ENCODE measurements at regions not wholly inside any gene's neighbourhood (a gene's known extent, or its start where the extent isn't known, plus 50 kb on each side); places are given as distances from the start of the nearest gene placed in this dataset.

DNA sequence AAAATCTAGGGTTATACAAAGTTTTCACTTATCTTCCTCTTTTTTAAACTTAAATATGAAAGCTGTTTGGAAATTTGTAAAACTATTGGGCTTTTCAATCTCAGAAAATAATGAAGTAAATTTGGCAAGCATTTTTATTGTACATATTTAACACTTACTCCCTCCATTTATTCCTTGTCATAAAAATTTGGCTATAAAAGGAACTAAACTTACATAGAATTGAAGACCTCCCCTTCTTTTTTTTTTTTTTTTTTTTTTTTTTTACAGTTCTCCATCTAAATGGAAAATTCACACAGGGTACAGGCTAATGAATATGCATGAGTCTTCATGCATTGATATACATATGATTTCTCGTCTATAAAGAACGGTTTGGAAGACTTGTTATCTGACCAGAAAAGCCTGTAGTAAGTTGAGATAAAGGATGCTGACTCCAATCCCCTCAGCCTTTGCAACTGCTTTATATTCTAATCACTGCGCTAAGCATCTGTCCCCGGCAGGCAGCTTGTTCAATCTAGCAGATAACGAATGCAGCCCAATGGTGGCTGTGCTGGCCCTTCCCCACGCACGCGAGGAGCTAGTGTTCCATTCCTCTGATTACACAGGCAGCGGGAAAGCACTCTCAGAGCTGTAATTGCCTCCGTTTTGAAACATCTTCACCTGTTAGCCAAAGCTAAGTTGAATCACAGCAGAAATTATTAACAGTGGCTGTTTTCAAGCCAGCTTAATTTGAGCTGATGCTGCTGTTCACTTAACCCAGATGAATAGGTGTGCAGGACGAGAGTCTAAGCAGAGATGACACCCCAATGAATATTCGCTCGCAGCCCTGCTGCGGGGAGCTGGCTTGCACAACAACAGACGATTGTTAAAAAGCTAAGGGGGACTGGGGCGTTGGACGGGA is 453.8 kb upstream of the ZNF608 start:
- DNase-seq (ENCODE audit: low spot score), result no peak
- no peak for FAIRE-seq

- no peak for DNase-seq (ENCODE audit: low spot score)
- FAIRE-seq, result no peak
Measured at GRCh38 chr5:125200866-125201373, 454.5 kb upstream of the ZNF608 start.

DNA sequence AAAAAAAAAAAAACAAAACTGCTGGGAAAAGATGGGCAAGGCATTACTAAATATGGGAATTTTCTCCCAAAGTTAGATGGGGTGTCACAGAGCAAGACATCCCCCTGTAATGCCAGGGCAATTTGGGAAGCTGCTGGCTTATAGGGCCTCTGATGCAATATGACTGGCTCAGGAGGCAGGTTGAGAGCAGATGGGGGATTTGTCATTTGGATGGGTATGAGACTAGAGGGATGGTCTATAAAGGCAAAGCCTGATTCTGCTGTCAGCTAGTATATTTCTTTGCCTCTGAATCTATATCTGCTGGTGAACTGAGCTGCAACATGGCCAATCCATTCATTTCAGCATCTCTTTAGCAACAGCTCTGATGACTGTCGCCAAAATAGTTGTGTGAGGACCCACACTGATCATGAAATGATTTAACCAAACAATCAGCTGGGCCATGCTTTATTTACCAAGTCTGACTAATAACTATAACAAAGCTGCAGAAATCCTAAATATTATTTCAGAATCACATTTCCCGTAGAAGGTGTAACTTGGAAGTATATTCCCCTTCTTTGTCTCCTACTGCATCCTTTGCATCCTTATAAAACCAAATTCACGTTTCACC is 455.1 kb upstream of the ZNF608 start:
- no peak for DNase-seq (ENCODE audit: low spot score)
- no peak for FAIRE-seq

DNA sequence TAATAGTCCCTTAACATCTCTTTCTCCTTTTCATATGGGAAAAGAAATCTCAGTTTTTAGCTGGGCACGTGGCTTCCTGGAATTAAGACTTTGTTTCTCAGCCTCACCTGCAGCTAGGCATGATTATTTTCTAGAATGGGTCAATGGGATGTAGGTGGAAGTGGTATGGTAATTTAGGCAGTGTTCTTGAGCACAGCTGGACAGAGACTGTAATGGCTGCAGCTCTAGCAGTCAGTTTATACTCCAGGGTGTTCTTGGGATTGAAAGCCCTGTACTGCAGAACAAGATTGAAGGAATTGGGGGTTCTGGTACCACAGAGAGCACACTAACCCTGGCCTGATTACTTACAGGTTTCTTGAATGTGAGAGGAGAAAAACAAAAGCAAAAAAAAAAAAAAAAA is 455.9 kb upstream of the ZNF608 start:
- no peak for FAIRE-seq
- DNase-seq (ENCODE audit: low spot score), result no peak

DNA sequence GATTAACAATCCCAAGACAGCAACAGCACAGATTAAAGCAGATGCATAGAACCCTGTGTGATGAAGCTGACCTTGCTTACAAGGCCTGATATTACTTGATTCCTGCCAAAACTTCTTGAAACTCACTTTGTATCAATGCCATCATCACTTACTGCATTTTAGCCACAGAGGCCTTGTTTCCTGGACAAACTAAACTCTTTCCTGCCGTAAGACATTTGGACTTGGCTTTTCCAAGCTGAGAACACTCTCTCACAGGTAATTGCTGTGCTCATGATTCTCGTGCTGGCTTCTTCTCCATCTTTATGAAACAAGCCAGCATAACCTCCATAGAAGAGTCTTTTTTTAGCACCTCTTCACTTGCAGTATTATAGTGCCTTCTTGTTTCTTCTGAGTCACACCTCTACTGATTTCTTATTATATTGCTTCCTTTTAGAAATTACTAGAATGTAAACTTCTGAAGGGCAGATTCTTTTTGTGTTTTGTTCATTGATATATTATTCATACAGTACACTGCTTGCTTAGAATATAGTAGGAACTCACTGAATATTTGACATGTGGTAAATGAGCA is 456.5 kb upstream of the ZNF608 start:
- FAIRE-seq (no peak), DNase-seq (ENCODE audit: low spot score) (no peak)

DNA sequence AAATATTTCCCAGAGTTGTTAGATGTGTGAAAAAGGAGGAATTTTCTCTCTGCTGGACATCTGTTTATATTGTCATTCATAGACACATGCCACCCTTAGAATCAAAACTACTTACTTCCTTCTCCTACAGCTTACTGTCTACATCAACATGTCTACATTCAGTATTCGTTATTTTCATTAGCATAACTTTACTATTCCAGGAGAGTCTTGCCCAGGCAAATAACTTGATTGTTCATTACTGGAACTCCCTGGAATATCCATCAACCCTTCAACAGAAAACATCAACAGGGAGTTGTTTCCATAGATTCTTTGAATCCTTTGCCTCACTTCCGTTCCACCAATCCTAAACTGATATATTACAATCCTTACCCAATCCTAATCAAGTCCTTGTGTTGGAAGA is 457.5 kb upstream of the ZNF608 start:
- FAIRE-seq, result no peak
- no peak for DNase-seq (ENCODE audit: low spot score)

GRCh38 chr5:125205601-125206225 is 459.3 kb upstream of the ZNF608 start:
- FAIRE-seq, result no peak
- DNase-seq (ENCODE audit: low spot score), result no peak

- no peak for FAIRE-seq
- no peak for DNase-seq (ENCODE audit: low spot score)
Measured at GRCh38 chr5:125207856-125208255, 461.4 kb upstream of the ZNF608 start.

GRCh38 chr5:125209650-125210049 is 463.2 kb upstream of the ZNF608 start:
- FAIRE-seq (no peak), DNase-seq (ENCODE audit: low spot score) (no peak)

DNA sequence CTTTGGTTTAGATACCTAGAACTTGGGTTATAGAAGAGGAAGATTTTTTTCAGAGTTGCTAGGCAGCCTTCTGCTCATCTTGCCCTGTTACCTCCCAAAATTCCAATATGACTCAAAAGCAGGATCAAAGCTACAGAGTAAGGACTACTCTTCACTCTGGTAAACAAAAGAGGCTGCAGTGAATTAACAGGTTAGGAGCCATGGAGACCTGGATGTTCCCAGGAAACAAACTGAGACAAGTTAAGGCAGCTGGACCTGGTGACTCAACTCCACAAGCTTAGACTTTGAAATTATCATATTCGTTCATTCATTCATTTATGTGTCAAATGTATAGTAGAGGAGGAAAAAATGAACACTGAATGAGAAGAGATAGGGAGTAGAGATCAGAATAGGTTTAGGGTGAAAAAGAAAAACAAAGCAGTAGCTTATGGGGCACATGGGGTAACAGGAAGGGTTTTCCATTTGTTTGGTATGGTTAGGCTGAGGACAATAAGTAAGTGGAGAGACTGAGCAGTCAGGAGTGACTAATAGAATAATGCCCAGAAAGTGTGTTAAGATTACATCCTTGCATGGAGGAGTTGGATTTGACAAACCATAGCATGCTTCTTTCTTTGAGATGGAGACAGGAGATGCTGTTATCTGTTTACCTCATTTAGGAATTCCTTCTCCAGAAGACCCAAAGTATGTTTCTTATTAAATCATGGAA is 464.0 kb upstream of the ZNF608 start:
- peak; percentile 9 for DNase-seq (ENCODE audit: low spot score)

DNA sequence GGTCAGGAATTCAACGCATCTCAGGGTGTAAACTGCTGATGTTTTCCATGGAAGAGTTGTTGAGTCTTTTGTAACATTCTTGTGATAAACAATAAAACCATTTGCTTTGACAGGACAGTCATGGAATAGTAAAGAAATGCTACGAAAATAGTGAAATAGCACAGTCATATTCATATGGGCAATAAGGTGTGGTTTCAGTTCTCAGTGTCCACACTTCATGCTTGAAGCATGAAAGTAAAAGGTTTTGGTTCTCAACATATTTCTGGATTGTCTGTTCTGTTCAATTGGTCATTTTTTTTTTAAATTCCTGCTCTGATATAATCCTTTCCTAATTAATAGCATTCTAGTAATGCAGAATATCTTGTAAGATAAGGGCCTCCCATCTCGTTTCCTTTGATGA is 467.6 kb upstream of the ZNF608 start:
- FAIRE-seq (no peak), DNase-seq (ENCODE audit: low spot score) (no peak)

More for the DNA sequence above, 464.0 kb upstream of the ZNF608 start:
- FAIRE-seq, result no peak

- FAIRE-seq, result no peak
- no peak for DNase-seq (ENCODE audit: low spot score)
Measured at GRCh38 chr5:125215593-125215992, 469.2 kb upstream of the ZNF608 start.

- no peak for DNase-seq (ENCODE audit: low spot score)
- no peak for FAIRE-seq
Measured at GRCh38 chr5:125219710-125220109, 473.3 kb upstream of the ZNF608 start.

- no peak for FAIRE-seq
- DNase-seq (ENCODE audit: low spot score), result no peak
Measured at GRCh38 chr5:125220284-125220683, 473.8 kb upstream of the ZNF608 start.

DNA sequence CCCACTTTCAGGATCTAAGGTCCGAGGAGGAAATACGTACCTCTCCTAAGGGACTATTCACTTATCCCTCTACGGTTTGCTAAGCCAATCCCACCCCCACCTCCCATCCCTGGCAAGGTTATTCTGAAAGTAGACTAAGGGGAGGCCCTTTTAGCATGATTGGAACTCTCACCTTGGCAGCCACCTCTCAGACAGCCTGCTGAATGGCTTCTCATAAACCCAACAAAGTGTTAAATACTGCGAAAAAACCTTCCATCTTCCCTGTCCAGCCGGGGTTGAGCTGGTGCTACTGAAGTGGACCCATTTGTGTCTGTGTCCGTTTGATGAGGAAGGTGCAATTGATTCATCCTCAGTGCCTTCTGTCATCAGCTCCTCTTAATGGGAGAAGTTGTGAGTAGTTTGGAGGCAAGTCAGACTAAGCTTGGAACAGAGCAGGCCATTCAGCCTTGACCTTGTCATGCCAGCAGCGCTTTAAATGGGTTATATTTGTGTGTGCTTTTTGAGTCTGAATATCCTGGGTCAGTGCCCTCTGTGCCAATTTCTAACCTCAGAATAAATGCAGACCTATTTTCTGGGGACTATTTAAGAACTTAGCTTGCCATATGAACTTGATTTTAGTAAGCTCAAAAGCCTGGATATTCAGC is 476.3 kb upstream of the ZNF608 start:
- FAIRE-seq (no peak), DNase-seq (ENCODE audit: low spot score) (no peak)

GRCh38 chr5:125225424-125225823 is 479.0 kb upstream of the ZNF608 start:
- FAIRE-seq (no peak), DNase-seq (ENCODE audit: low spot score) (no peak)

DNA sequence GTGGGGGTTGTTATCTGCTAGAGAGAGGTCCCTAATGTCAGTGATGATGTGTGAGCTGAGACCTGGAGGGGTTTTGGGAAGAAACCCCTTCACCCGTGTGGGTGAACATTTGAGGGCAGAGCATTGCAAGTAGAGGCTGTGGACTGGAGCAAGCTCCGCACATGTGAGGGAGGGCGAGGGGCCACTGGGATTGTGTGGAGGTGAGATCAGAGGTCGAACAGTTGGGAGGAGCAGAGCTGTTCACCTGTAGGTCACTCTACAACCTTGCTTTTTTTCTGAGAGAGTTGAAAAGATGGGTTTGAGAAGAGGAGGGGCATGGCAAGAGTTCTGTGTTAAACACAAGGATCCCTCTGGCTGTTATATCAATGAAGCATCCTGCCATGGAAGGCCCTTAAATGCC is 480.4 kb upstream of the ZNF608 start:
- no peak for FAIRE-seq

GRCh38 chr5:125227333-125228095 is 481.1 kb upstream of the ZNF608 start:
- peak; percentile 71 for FAIRE-seq
- peak; percentile 46 for DNase-seq (ENCODE audit: low spot score)

More for the DNA sequence above, 480.4 kb upstream of the ZNF608 start:
- DNase-seq (ENCODE audit: low spot score), result no peak

DNA sequence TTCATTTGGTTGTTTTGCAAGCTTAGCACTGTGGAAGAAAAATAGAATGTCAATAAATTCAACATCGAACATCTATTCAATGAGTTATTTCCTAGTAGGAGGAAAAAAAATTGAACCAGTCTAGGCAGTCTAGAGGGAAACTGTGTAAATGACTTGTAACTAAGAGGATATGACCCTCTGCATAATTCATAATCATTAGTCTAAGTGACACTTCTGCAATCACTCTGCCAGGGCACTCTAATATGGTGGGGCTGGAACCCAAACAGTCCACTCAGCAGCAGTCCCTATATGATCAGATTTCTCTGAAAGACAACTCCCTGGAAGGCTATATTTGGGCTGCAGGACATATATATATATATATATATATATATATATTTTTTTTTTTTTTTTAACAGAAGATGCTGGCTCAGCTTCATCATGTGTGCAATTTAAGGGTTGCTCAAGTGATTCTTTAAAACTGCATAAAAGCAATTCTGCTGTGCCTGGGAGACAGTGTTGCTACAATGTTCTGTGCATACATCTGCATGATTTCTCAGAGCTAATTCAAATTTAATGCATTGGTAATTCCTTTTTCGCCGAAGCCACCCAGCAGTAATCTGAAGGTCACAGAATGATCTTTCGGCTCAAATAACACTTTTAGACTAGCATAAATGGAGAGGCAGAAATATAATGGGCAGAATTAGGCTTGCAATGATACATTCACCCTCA is 482.1 kb upstream of the ZNF608 start:
- no peak for FAIRE-seq
- DNase-seq (ENCODE audit: low spot score), result no peak

Measured in RCC 7860 (cell line).